ENCODE measurements at regions not wholly inside any gene's neighbourhood (a gene's known extent, or its start where the extent isn't known, plus 50 kb on each side); places are given as distances from the start of the nearest gene placed in this dataset.

DNA sequence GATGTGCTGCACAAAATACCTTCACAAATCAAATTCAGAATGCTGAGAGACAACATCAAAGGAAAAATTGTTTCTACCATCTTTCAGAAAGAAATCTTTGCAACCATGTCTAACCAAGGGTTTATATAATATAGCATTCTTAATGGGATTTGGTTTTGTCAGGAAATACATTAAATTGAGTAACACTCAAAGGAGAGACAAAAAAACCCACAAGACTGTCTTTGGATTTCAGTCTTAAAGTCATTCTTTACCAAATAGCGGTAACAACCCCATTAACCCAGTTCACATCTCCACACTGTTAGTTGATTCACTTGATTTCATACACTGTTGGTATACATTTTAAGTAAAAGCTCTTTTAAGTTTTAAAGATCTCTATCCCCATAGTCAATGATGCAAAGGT lies 145.7 kb upstream of the EDNRA start:
- no peak for TF ChIP-seq CTCF (IDR thresholded peaks at IDR 0.05)
- no peak for TF ChIP-seq POLR2A (IDR thresholded peaks at IDR 0.05)
